ENCODE measurements at regions not wholly inside any gene's neighbourhood (a gene's known extent, or its start where the extent isn't known, plus 50 kb on each side); places are given as distances from the start of the nearest gene placed in this dataset.

- no peak for TF ChIP-seq ZNF518A (tag by site-specific recombination; conservative IDR thresholded peaks at IDR 0.05; ENCODE audit: low read depth)
- peak; percentile 48; the same call in 1 of the 2 replicates for TF ChIP-seq ZEB2 (tag by site-specific recombination; IDR thresholded peaks at IDR 0.05)
- 0 out of 2 replicates have a peak, but pooled peaks have one; percentile 17 for TF ChIP-seq ZNF398 (tag by site-specific recombination; IDR thresholded peaks at IDR 0.05)
- TF ChIP-seq REPIN1 (tag by site-specific recombination; IDR thresholded peaks at IDR 0.05; ENCODE audit: low read depth) = no peak
- peak; percentile 58; the same call in 1 of the 2 replicates for TF ChIP-seq ZNF639 (tag by site-specific recombination; IDR thresholded peaks at IDR 0.05)
- TF ChIP-seq SETDB1 (IDR thresholded peaks at IDR 0.05; ENCODE audit: insufficient read length, low read length) = no peak
- TF ChIP-seq KLF8 (tag by site-specific recombination; IDR thresholded peaks at IDR 0.05) = no peak
- TF ChIP-seq ZNF362 (tag by site-specific recombination; IDR thresholded peaks at IDR 0.05) = no peak
- TF ChIP-seq ZNF202 (tag by site-specific recombination; IDR thresholded peaks at IDR 0.05; ENCODE audit: borderline replicate concordance) = no peak
Measured at GRCh38 chr2:8598295-8599165, 83.3 kb upstream of the ID2 start (continued).

DNA sequence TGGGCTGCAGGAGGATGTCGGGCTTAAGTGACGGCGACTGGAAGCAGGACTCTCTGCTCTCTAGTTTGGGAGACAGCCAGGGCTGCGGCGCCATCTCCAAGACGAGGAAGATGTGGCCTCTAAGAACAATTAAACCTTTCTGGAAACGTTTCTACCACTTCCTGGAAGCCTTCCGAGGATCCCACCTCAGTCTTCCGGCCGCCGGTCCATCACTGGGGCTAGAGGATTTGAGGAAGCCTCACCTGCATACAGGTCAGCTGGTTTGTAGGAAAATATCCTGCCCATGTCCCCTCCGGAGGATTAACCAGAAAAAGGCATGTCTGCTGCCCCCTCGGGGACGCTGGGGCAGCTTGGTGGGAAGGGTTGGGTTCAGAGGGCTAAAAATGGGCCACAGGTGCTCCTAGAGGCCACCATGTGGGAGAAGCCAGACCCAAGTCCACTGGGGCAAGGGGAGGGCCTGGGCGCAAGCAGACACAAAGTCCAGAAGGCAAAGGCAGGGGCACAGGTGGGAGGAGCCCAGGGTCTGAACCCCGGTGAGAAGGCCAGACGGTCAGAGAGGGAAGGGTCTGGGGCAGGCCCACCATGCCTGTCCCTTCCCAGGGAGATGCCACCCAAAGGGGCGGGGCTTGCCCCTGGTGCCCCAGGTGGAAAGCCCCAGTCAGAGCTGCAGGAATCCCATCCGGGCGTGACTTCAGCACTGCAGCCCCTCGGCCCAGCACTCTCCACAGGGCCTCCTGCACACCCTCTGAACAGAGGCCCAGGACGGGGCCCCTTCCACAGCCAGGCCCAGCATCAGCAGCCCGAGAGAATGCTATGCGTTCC, 82.2 kb upstream of the ID2 start:
- H3K4me1 ChIP-seq (ENCODE audit: control insufficient read depth, insufficient read depth, low read length) = no peaks in the 10 kb centered on the region
- no peak overlapping the region for H3K4me3 ChIP-seq (ENCODE audit: low read depth, low read length)
- no peak for TF ChIP-seq ZNF664 (tag by site-specific recombination; IDR thresholded peaks at IDR 0.05)
- TF ChIP-seq, protein P1, sequence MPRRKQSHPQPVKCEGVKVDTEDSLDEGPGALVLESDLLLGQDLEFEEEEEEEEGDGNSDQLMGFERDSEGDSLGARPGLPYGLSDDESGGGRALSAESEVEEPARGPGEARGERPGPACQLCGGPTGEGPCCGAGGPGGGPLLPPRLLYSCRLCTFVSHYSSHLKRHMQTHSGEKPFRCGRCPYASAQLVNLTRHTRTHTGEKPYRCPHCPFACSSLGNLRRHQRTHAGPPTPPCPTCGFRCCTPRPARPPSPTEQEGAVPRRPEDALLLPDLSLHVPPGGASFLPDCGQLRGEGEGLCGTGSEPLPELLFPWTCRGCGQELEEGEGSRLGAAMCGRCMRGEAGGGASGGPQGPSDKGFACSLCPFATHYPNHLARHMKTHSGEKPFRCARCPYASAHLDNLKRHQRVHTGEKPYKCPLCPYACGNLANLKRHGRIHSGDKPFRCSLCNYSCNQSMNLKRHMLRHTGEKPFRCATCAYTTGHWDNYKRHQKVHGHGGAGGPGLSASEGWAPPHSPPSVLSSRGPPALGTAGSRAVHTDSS (tag by site-specific recombination; IDR thresholded peaks at IDR 0.05) = no peak
- no peak for TF ChIP-seq TRIM28 (IDR thresholded peaks at IDR 0.05; ENCODE audit: borderline replicate concordance, low read length)
- no peak for TF ChIP-seq ZNF416 (tag by site-specific recombination; IDR thresholded peaks at IDR 0.05)
- no peak for TF ChIP-seq ZNF629 (tag by site-specific recombination; IDR thresholded peaks at IDR 0.05)
- H3K36me3 ChIP-seq (ENCODE audit: control insufficient read depth in 2 of 2, insufficient read depth in 1 of 2, low read length in 2 of 2) = no peaks in the 10 kb centered on the region
- POLR2A ChIA-PET = no interaction called here
- H3K9me3 ChIP-seq (ENCODE audit: control insufficient read depth, insufficient read depth, low read depth, low read length) = no peaks in the 10 kb centered on the region
- CTCF ChIA-PET = no interaction called here
- no peak overlapping the region for H3K27ac ChIP-seq (ENCODE audit: extremely low read depth, low read depth, low read length)
